H9 (cell line): ENCODE measurements at regions not wholly inside any gene's neighbourhood (a gene's known extent, or its start where the extent isn't known, plus 50 kb on each side); places are given as distances from the start of the nearest gene placed in this dataset.

Source experiments
- DNase-seq: peaks from one replicate; pipeline ENCODE4 v3.0.0-alpha.2; 2017
- H2AFZ ChIP-seq: one replicate; pipeline ENCODE4 v1.6.1; 2013; ENCODE audit warnings: mild to moderate bottlenecking, low read length, control low read depth, moderate library complexity
- H2AK5ac ChIP-seq: 2 replicates; pipeline ENCODE4 v1.6.1; 2013; ENCODE audit warnings: low read length, control low read depth, mixed read lengths; ENCODE audit not compliant: insufficient read length
- H2BK120ac ChIP-seq: one replicate; pipeline ENCODE4 v1.6.1; 2013; ENCODE audit warnings: low read depth, mild to moderate bottlenecking, low read length, control low read depth, inconsistent platforms; ENCODE audit not compliant: poor library complexity, severe bottlenecking
- H2BK12ac ChIP-seq: 2 replicates; pipeline ENCODE4 v1.6.1; 2013; ENCODE audit warnings: low read length, control low read depth, mixed read lengths, low read depth; ENCODE audit not compliant: insufficient read length
- H2BK15ac ChIP-seq: 2 replicates; pipeline ENCODE4 v1.6.1; 2013; ENCODE audit warnings: low read depth, low read length, control low read depth
- H2BK20ac ChIP-seq: one replicate; pipeline ENCODE4 v1.6.1; 2013; ENCODE audit warnings: low read depth, mild to moderate bottlenecking, low read length, control low read depth, inconsistent platforms; ENCODE audit not compliant: poor library complexity, severe bottlenecking
- H2BK5ac ChIP-seq: 2 replicates; pipeline ENCODE4 v1.6.1; 2013; ENCODE audit warnings: low read length, control low read depth, mixed read lengths; ENCODE audit not compliant: insufficient read length
- H3K14ac ChIP-seq: 2 replicates; pipeline ENCODE4 v1.6.1; 2013; ENCODE audit warnings: low read length, control low read depth; ENCODE audit not compliant: insufficient read depth
- H3K18ac ChIP-seq: 2 replicates; pipeline ENCODE4 v1.6.1; 2013; ENCODE audit warnings: low read depth, mild to moderate bottlenecking, mixed read lengths, low read length, control low read depth; ENCODE audit not compliant: insufficient read length
- H3K23ac ChIP-seq: 2 replicates; pipeline ENCODE4 v1.6.1; 2013; ENCODE audit warnings: low read length, control low read depth, mixed read lengths, low read depth; ENCODE audit not compliant: insufficient read length
- H3K23me2 ChIP-seq: 2 replicates; pipeline ENCODE4 v1.6.1; 2013; ENCODE audit warnings: low read depth, mild to moderate bottlenecking, mixed read lengths, low read length, control low read depth; ENCODE audit not compliant: insufficient read length, poor library complexity, severe bottlenecking
- H3K27ac ChIP-seq: 2 replicates; pipeline ENCODE4 v1.5.1; 2013; ENCODE audit warnings: low read length, control low read depth, mixed read lengths, low read depth; ENCODE audit not compliant: insufficient read length
- H3K27me3 ChIP-seq: 2 replicates; pipeline ENCODE4 v1.6.1; 2013; ENCODE audit warnings: low read length, control low read depth, inconsistent platforms; ENCODE audit not compliant: insufficient read depth
- H3K4ac ChIP-seq: 2 replicates; pipeline ENCODE4 v1.6.1; 2013; ENCODE audit warnings: low read depth, mild to moderate bottlenecking, control low read depth, inconsistent platforms, low read length, moderate library complexity
- H3K4me1 ChIP-seq: 2 replicates; pipeline ENCODE4 v1.6.1; 2013; ENCODE audit warnings: low read length, control low read depth, inconsistent platforms; ENCODE audit not compliant: insufficient read depth
- H3K4me2 ChIP-seq: 2 replicates; pipeline ENCODE4 v1.6.1; 2013; ENCODE audit warnings: low read length, control low read depth, mixed read lengths; ENCODE audit not compliant: insufficient read length, insufficient read depth
- H3K56ac ChIP-seq: 2 replicates; pipeline ENCODE4 v1.6.1; 2013; ENCODE audit warnings: low read depth, mild to moderate bottlenecking, mixed read lengths, low read length, control low read depth; ENCODE audit not compliant: insufficient read length
- H3K79me1 ChIP-seq: 2 replicates; pipeline ENCODE4 v1.6.1; 2013; ENCODE audit warnings: low read depth, mild to moderate bottlenecking, moderate library complexity, low read length, control low read depth, inconsistent platforms; ENCODE audit not compliant: insufficient read depth, poor library complexity, severe bottlenecking
- H3K79me2 ChIP-seq: 2 replicates; pipeline ENCODE4 v1.6.1; 2013; ENCODE audit warnings: low read length, control low read depth, inconsistent platforms; ENCODE audit not compliant: insufficient read depth
- H3K9ac ChIP-seq: 2 replicates; pipeline ENCODE4 v1.6.1; 2013; ENCODE audit warnings: low read length, control low read depth, mixed read lengths; ENCODE audit not compliant: insufficient read length; ENCODE audit errors: extremely low read depth
- H3K9me3 ChIP-seq: one replicate; pipeline ENCODE4 v1.6.1; 2013; ENCODE audit warnings: low read depth, low read length, inconsistent platforms; ENCODE audit not compliant: control insufficient read depth
- H3T11ph ChIP-seq: one replicate; pipeline ENCODE4 v1.6.1; 2013; ENCODE audit warnings: mild to moderate bottlenecking, low read length, control low read depth, inconsistent platforms
- H4K20me1 ChIP-seq: one replicate; pipeline ENCODE4 v1.6.1; 2013; ENCODE audit not compliant: control insufficient read depth, insufficient read length, insufficient read depth
- H4K5ac ChIP-seq: 2 replicates; pipeline ENCODE4 v1.6.1; 2013; ENCODE audit warnings: low read depth, mild to moderate bottlenecking, mixed read lengths, low read length, control low read depth; ENCODE audit not compliant: insufficient read length
- H4K8ac ChIP-seq: replicated peaks from 2 replicates; pipeline ENCODE4 v1.6.1; 2013; ENCODE audit warnings: low read length, control low read depth, mixed read lengths, low read depth; ENCODE audit not compliant: insufficient read length
- H4K91ac ChIP-seq: 2 replicates; pipeline ENCODE4 v1.6.1; 2013; ENCODE audit warnings: low read depth, mild to moderate bottlenecking, moderate library complexity, mixed read lengths, low read length, control low read depth; ENCODE audit not compliant: insufficient read length
- H3K27ac Mint-ChIP-seq, 3 experiments: 2 replicates in 2 of 3; 3 replicates in 1 of 3; pipeline ENCODE4 v1.8.0; 2020 to 2021; ENCODE audit warnings: mixed read lengths in 3 of 3, mild to moderate bottlenecking in 1 of 3, moderate library complexity in 1 of 3
- H3K27me3 Mint-ChIP-seq: 2 replicates; pipeline ENCODE4 v1.8.0; 2021; ENCODE audit warnings: low read depth, mild to moderate bottlenecking, moderate library complexity, mixed read lengths
- H3K36me3 Mint-ChIP-seq, 3 experiments: 2 replicates in 2 of 3; 3 replicates in 1 of 3; pipeline ENCODE4 v1.8.0; 2020 to 2021; ENCODE audit warnings: low read depth in 3 of 3, mixed read lengths in 3 of 3; ENCODE audit not compliant: insufficient read depth in 1 of 3
- H3K4me1 Mint-ChIP-seq, 2 experiments: 2 replicates each; pipeline ENCODE4 v1.8.0; 2020; ENCODE audit warnings: mixed read lengths in 2 of 2
- H3K4me3 Mint-ChIP-seq, 2 experiments: 2 replicates in 1 of 2; 3 replicates in 1 of 2; pipeline ENCODE4 v1.8.0; 2020 to 2021; ENCODE audit warnings: mild to moderate bottlenecking in 2 of 2, mixed read lengths in 2 of 2, moderate library complexity in 1 of 2
- H3K9me3 Mint-ChIP-seq, 2 experiments: 2 replicates in 1 of 2; 3 replicates in 1 of 2; pipeline ENCODE4 v1.8.0; 2020; ENCODE audit warnings: mild to moderate bottlenecking in 2 of 2, mixed read lengths in 2 of 2, moderate library complexity in 1 of 2
- CTCF ChIP-seq: fragments of 200-600 bp; sonication (generic); conservative IDR thresholded peaks from 3 replicates; pipeline ENCODE4 v1.8.0; 2021; ENCODE audit warnings: antibody characterized with exemption, mild to moderate bottlenecking
- WGBS: extraction: QIAGEN DNeasy Blood & Tissue Kit; methylation state at CpG from one replicate; pipeline ENCODE4 v1.1.7; 2013; ENCODE audit warnings: missing lambda C conversion rate, low lambda C conversion rate, mixed read lengths; ENCODE audit not compliant: insufficient read length; ENCODE audit errors: extremely low coverage; 5-methylcytosine and 5-hydroxymethylcytosine counted together

GRCh38 chr4:141435446-141436225 is 200.7 kb upstream of the IL15 start:
- no peak overlapping the region for H2BK15ac ChIP-seq
- no peak overlapping the region for H2BK12ac ChIP-seq
- H3K14ac ChIP-seq: no peak overlapping the region
- no peaks in the 10 kb centered on the region for H3K4me1 Mint-ChIP-seq
- no peaks in the 10 kb centered on the region for H3K4me1 ChIP-seq
- no peaks in the 10 kb centered on the region for H3K9me3 ChIP-seq
- no peak for DNase-seq
- no peak overlapping the region for H2BK20ac ChIP-seq
- H3K79me1 ChIP-seq: no peaks in the 10 kb centered on the region
- H4K8ac ChIP-seq: no peak overlapping the region
- H3K23ac ChIP-seq: no peak overlapping the region
- H3T11ph ChIP-seq: no peak overlapping the region
- no peak overlapping the region for H2BK5ac ChIP-seq
- H2AFZ ChIP-seq: no peak overlapping the region
- H3K18ac ChIP-seq: no peak overlapping the region
- no peak overlapping the region for H3K4me3 Mint-ChIP-seq
- H3K27ac ChIP-seq: no peak overlapping the region
- H3K9me3 Mint-ChIP-seq: peaks cover 0 to 3% of the 10 kb centered on the region in 2 experiments; a peak in 1 of 5 replicates
- H3K23me2 ChIP-seq: no peaks in the 10 kb centered on the region
- H4K20me1 ChIP-seq: no peaks in the 10 kb centered on the region
- no peak overlapping the region for H3K27ac Mint-ChIP-seq
- H3K4ac ChIP-seq: no peak overlapping the region
- H3K27me3 ChIP-seq: no peaks in the 10 kb centered on the region
- no CpG with 5 or more reads among the region's 3 CpGs for WGBS
- H3K79me2 ChIP-seq: no peaks in the 10 kb centered on the region
- H3K27me3 Mint-ChIP-seq: no peaks in the 10 kb centered on the region
- no peak overlapping the region for H3K4me2 ChIP-seq
- no peak overlapping the region for H4K91ac ChIP-seq
- no peak overlapping the region for H2AK5ac ChIP-seq
- H3K9ac ChIP-seq: no peak overlapping the region
- H2BK120ac ChIP-seq: no peak overlapping the region
- H3K36me3 Mint-ChIP-seq: no peaks in the 10 kb centered on the region
- no peak overlapping the region for H4K5ac ChIP-seq
- TF ChIP-seq CTCF: no peak
- H3K56ac ChIP-seq: no peak overlapping the region
